Colonic mucosa (tissue), 4 donors: ENCODE measurements at regions not wholly inside any gene's neighbourhood (a gene's known extent, or its start where the extent isn't known, plus 50 kb on each side); places are given as distances from the start of the nearest gene placed in this dataset.

ENCODE experiments used
- DNase-seq: peaks from one replicate; pipeline ENCODE4 v3.0.0-alpha.2; 2020
- H3K27ac ChIP-seq: fragments of 200-600 bp; one replicate; pipeline ENCODE4 v1.8.0; 2021
- H3K27me3 ChIP-seq: fragments of 200-600 bp; one replicate; pipeline ENCODE4 v1.8.0; 2021
- H3K36me3 ChIP-seq: fragments of 200-600 bp; one replicate; pipeline ENCODE4 v1.8.0; 2021
- H3K4me1 ChIP-seq: fragments of 200-600 bp; one replicate; pipeline ENCODE4 v1.8.0; 2021; ENCODE audit warnings: mild to moderate bottlenecking
- H3K4me3 ChIP-seq: fragments of 200-600 bp; one replicate; pipeline ENCODE4 v1.8.0; 2021
- H3K9ac ChIP-seq, 2 donors: one replicate each; pipeline ENCODE4 v1.7.0; 2013; ENCODE audit warnings: control low read depth in 2 of 2, low read depth in 2 of 2, low read length in 2 of 2
- H3K9me3 ChIP-seq: fragments of 200-600 bp; one replicate; pipeline ENCODE4 v1.8.0; 2021
- CTCF ChIP-seq: fragments of 200-600 bp; IDR thresholded peaks from one replicate; pipeline ENCODE4 v1.8.0; 2022; ENCODE audit warnings: antibody characterized with exemption, mild to moderate bottlenecking
- intact Hi-C: fragments of 100-400 bp; cut with DNase I; formaldehyde crosslinking; loops from one replicate; pipeline ENCODE4 v1.14.1; 2022
- donor health status: healthy.
- donor health status: DM: no; HTN: no; CAD: no.
- donor health status: DM: no; HTN: no; CAD: no.

- TF ChIP-seq CTCF: no peak
- Histone ChIP-seq H3K36me3 (no peaks in the 10 kb centered on the region), H3K4me3 (no peak overlapping the region), H3K9me3 (no peaks in the 10 kb centered on the region), H3K4me1 (no peaks in the 10 kb centered on the region), H3K27me3 (no peaks in the 10 kb centered on the region), H3K9ac (no peak overlapping the region), H3K27ac (no peak overlapping the region)
- intact Hi-C loops: no loop called here
- DNase-seq: no peak
Observed at GRCh38 chr11:97389270-97389669, 999.5 kb downstream of the JRKL start.

GRCh38 chr11:97398246-97398645 lies 1008.4 kb downstream of the JRKL start:
- intact Hi-C loops: no loop called here
- Histone ChIP-seq H3K9me3 (no peaks in the 10 kb centered on the region), H3K27ac (no peak overlapping the region), H3K9ac (no peak overlapping the region), H3K27me3 (no peaks in the 10 kb centered on the region), H3K4me3 (no peak overlapping the region), H3K4me1 (no peaks in the 10 kb centered on the region), H3K36me3 (no peaks in the 10 kb centered on the region)
- TF ChIP-seq CTCF: no peak
- DNase-seq: no peak

- intact Hi-C loops: no loop called here
- H3K27me3 ChIP-seq: no peaks in the 10 kb centered on the region
- no peak for DNase-seq
- no peaks in the 10 kb centered on the region for H3K36me3 ChIP-seq
- H3K4me1 ChIP-seq: no peaks in the 10 kb centered on the region
- H3K4me3 ChIP-seq: no peak overlapping the region
- no peaks in the 10 kb centered on the region for H3K9me3 ChIP-seq
- no peak overlapping the region for H3K27ac ChIP-seq
- no peak overlapping the region for H3K9ac ChIP-seq
- no peak for TF ChIP-seq CTCF
Observed at GRCh38 chr11:97409141-97409540, 1019.3 kb downstream of the JRKL start.

GRCh38 chr11:97414801-97415200 lies 1025.0 kb downstream of the JRKL start:
- no peak for TF ChIP-seq CTCF
- no peaks in the 10 kb centered on the region for H3K27me3 ChIP-seq
- no peak overlapping the region for H3K4me3 ChIP-seq
- no peaks in the 10 kb centered on the region for H3K36me3 ChIP-seq
- H3K4me1 ChIP-seq: no peaks in the 10 kb centered on the region
- H3K9me3 ChIP-seq: no peaks in the 10 kb centered on the region
- no peak overlapping the region for H3K27ac ChIP-seq
- intact Hi-C loops: no loop called here
- DNase-seq: no peak
- H3K9ac ChIP-seq: no peak overlapping the region

GRCh38 chr11:97419729-97420128 lies 1029.9 kb downstream of the JRKL start:
- Histone ChIP-seq H3K4me1 (no peaks in the 10 kb centered on the region), H3K9me3 (no peaks in the 10 kb centered on the region), H3K4me3 (no peak overlapping the region), H3K36me3 (no peaks in the 10 kb centered on the region), H3K27me3 (no peaks in the 10 kb centered on the region), H3K9ac (no peak overlapping the region), H3K27ac (no peak overlapping the region)
- intact Hi-C loops: no loop called here
- no peak for DNase-seq
- no peak for TF ChIP-seq CTCF

GRCh38 chr11:97428247-97428790 lies 1038.5 kb downstream of the JRKL start:
- no peaks in the 10 kb centered on the region for H3K36me3 ChIP-seq

More at GRCh38 chr11:97428247-97428790, 1038.5 kb downstream of the JRKL start:
- H3K4me3 ChIP-seq: no peak overlapping the region
- no peaks in the 10 kb centered on the region for H3K4me1 ChIP-seq
- no peak overlapping the region for H3K27ac ChIP-seq
- intact Hi-C loops: no loop called here
- DNase-seq: no peak
- H3K9me3 ChIP-seq: no peaks in the 10 kb centered on the region
- no peaks in the 10 kb centered on the region for H3K27me3 ChIP-seq
- H3K9ac ChIP-seq: no peak overlapping the region
- no peak for TF ChIP-seq CTCF
